GM10266 (cell line): ENCODE measurements at regions not wholly inside any gene's neighbourhood (a gene's known extent, or its start where the extent isn't known, plus 50 kb on each side); places are given as distances from the start of the nearest gene placed in this dataset.

Source experiments
- DNase-seq: peaks from one replicate; pipeline ENCODE4 v3.0.0; 2012; ENCODE audit errors: extremely low spot score
- TF ChIP-seq, protein P1 (sequence below): IDR thresholded peaks from 2 replicates; pipeline ENCODE4 v1.5.1; 2012; ENCODE audit warnings: mild to moderate bottlenecking, low read depth; ENCODE audit not compliant: control insufficient read depth, insufficient read depth; ENCODE audit errors: missing control alignments

DNA sequence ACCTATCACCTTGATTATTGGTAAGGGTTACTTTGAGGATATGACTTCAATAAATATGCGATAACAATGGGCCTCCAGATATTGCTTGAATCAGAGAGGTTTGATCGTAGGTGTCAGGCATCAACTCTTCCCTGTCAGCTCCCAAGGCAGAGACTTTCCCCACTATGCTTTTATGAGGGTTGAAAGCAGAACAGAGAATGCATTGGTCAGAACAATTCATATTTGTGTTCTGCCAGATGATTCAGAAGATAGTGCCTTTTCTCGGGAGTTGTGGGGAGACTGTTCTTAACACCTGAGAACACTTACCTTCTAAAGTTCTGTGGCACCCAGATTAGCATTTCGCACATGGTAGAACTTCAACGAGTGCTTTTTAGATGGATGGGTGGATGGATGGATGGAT is 386.3 kb upstream of the CADM1 start:
- no peak for DNase-seq
- TF ChIP-seq, protein P1, sequence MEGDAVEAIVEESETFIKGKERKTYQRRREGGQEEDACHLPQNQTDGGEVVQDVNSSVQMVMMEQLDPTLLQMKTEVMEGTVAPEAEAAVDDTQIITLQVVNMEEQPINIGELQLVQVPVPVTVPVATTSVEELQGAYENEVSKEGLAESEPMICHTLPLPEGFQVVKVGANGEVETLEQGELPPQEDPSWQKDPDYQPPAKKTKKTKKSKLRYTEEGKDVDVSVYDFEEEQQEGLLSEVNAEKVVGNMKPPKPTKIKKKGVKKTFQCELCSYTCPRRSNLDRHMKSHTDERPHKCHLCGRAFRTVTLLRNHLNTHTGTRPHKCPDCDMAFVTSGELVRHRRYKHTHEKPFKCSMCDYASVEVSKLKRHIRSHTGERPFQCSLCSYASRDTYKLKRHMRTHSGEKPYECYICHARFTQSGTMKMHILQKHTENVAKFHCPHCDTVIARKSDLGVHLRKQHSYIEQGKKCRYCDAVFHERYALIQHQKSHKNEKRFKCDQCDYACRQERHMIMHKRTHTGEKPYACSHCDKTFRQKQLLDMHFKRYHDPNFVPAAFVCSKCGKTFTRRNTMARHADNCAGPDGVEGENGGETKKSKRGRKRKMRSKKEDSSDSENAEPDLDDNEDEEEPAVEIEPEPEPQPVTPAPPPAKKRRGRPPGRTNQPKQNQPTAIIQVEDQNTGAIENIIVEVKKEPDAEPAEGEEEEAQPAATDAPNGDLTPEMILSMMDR: no peak

DNA sequence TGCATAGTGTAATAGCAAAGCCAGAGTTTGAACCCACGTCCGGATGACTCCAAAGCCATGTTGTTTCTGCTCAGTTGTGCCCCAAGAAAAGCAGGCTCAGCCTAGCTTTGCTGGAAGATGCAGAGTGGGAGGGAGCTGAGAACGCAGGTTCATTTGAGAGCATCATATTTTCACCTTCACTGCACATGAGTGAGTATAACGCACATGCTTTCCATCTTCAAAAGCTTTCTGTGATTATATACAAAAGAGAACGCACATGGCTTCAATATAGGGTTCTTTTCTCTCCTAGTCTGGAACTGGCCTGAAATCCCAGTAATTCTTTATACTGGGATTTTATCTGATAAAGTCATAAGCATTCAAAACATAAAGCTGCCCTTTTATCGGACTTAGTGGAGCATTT is 385.5 kb upstream of the CADM1 start:
- TF ChIP-seq, protein P1: no peak
- no peak for DNase-seq

DNA sequence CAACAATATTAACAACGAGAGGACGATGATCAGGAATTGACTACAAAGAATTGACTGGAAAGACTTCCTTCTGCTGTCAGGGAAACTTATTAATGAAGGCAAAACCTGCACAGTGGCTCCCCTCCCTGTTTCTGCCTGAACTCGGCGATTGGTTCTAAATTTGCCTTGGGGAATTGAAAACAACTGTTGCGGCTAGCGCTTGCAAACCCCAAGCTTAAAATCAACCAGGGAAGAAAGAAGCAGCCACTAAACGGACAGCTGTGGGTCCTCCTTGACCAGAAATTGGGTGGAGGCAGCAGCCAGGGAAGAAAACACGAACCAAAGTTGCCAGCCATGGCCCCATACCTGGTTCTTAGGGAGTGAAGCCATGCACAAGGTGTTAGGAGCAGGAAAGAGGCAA is 383.5 kb upstream of the CADM1 start:
- no peak for DNase-seq
- TF ChIP-seq, protein P1: no peak

DNA sequence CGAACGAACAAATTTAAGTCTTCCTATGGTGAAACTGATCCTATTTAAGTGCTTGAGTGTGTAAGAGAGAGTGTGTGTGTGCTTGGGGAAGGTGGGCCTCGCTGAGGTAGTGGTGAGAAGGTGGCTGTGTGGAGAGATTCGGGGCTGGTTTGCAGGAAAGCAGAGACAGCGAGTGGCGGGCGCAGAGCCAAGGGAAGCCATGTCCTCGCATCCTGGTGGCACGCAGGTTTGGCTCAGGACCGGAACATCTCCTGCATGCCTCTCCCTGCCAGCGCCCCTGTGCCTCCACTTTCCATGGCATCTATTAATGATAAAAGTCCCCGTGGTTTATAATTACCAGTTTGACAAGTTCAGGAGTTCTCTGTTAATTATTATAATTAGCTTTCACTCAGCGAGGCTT is 383.1 kb upstream of the CADM1 start:
- TF ChIP-seq, protein P1: no peak
- no peak for DNase-seq

DNA sequence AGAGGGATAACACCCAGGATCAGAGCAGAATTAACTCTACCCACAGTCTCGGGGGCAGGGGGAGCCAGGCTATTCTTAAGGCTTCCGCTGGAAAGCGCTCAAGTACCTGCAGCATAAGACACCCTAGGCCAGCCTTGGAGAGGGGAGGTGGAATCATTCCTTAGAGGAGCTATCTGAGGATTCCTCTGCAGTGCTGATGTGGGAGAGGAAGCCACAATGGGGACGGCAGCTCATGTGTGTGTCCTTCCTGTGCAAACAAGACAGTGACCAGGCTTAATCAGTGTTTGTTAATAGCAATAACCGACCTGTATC is 382.2 kb upstream of the CADM1 start:
- DNase-seq: no peak
- TF ChIP-seq, protein P1: no peak

DNA sequence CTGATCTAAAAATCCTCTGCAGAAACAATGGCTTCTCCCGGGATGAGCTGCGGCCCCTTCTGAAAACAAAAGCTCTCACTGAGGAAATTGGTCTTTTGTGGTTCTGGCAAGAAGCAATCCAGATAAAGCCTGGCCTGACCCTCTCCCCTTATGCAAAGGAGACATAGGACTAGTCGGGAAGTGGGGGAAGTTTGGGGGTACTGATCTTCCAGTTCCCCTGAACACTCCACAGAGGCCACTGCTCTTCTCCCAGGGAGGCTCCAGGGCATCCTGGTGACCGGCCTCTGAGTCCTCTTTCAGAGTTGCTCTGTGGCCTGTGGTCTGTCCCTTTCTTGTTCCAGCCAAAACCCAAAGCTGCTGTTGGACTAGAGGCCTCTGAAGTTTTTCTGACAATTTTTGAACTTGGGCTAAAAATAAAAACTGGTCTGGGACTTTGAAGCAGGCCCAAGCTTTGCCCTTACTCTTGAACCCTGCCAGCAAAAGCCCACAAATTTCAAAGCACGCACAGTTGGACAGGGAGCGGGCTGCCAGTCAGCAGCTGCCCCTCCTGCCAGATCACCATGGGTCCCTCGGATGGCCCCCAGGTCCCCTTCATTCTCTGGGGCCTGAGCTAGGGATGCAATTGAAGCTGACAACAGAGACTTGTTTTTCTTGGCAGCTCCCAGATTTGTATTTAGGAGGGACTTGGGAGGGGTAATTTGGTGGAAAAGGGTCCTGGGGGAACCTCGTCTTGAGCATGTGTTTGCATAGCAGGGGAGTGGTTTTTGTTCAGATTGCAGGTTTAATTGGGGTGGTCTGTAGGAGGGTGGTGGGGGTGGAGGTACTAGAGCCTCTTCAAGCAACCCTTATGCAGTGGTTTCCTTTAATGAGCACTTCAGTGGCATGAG is 381.6 kb upstream of the CADM1 start:
- DNase-seq: no peak
- TF ChIP-seq, protein P1: no peak

DNA sequence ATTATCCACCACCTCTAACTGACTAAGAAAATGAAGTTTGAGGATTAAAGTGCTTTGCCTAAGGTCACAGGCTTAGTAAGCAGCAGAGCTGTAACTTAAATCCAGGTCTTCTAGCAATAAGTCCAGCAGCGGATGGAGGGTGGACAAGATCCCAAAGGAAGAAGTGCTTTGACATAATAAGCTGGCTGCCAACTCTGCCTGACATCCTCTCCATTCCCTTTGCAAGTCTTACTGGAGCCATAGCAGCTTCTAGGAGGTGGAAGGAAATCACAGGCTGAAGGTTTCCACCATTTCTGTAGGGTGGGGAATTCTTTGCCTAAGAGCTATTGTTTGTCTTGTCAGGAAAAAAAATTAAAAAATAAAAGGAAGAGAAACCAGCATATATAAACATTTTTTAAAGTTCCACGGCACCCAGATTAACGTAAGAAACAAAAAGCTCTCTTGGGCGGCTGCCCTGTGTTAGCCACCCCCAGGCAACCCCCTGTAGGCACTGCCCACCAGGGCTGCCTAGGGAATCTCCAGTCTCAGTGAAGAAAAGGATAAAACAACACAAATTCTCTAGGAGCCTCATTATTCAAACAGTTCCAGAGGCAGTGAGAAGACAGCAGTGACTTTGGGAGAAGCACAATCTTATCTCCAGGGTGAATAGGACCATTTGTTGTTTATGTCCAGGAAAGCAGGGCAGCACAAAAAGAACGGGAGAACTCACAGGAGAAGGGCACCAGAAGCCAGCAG is 380.8 kb upstream of the CADM1 start:
- TF ChIP-seq, protein P1: no peak
- no peak for DNase-seq
